Epidermal melanocyte (primary cell): ENCODE measurements at regions not wholly inside any gene's neighbourhood (a gene's known extent, or its start where the extent isn't known, plus 50 kb on each side); places are given as distances from the start of the nearest gene placed in this dataset.
"Not testable (repeated sequence)": the region's sequence is repeated elsewhere in the genome, so short reads cannot be mapped to it uniquely, and the experiment has no call there.

Experiments
- DNase-seq: peaks from one replicate; pipeline ENCODE4 v3.0.0; 2011; ENCODE audit warnings: low spot score; ENCODE audit not compliant: insufficient read length

- not testable (repeated sequence) for DNase-seq
Measured at GRCh38 chr15:20473465-20473864, 68.1 kb downstream of the GOLGA6L6 start.

GRCh38 chr15:20472983-20473382, 68.6 kb downstream of the GOLGA6L6 start:
- DNase-seq, result not testable (repeated sequence)

DNA sequence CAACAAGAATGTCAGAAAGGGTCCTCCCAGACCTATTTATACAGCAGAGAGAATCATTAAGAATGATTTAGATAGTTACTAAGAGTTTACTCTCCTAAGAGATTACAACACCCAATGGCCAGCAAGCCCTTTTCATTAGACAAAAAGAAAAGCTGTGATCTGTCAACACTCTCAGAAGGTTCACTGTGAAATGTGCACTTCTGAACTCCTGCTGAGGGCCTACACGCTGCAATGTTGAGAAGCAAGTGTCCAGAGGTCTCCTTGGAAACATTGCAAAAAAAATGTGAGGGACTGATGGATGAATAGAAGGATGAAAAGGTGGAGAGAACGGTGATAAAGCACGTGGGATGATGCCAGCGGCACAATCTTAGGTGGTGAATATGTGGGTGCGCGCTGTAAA, 70.8 kb downstream of the GOLGA6L6 start:
- not testable (repeated sequence) for DNase-seq

- DNase-seq, result not testable (repeated sequence)
Measured at GRCh38 chr15:20441138-20441537, 100.5 kb downstream of the GOLGA6L6 start.

GRCh38 chr15:20440390-20440789, 101.2 kb downstream of the GOLGA6L6 start:
- not testable (repeated sequence) for DNase-seq

DNA sequence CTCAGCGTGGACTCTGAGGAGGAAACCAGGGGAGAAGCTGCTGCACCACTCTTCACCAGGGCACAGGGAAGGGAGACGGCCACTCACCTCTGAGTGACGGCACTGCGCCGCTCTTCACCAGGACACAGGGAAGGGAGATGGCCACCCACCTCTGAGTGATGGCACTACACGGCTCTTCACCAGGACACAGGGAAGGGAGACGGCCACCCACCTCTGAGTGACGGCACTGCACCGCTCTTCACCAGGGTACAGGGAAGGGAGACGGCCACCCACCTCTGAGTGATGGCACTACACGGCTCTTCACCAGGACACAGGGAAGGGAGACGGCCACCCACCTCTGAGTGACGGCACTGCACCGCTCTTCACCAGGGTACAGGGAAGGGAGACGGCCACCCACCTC, 102.5 kb downstream of the GOLGA6L6 start:
- DNase-seq, result not testable (repeated sequence)

DNA sequence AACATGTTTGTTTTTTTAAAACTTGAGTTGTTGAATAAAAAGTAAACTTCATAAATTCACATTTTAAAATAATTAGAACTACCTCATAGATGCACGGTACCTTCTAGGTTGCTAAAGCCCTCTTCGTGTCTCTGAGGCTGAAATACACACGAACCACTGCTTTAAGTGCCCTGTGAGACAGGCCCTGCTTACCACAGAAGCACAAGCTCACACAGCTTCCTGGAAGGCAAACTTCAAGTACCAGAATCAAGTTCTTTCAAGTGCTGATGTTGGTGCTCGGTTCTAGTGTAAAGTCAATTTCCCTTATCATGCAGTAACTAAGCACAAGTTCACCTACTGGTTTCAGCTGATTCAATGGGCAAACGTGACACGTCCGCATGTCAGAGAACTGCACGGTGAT, 103.3 kb downstream of the GOLGA6L6 start:
- DNase-seq, result not testable (repeated sequence)

- not testable (repeated sequence) for DNase-seq
Measured at GRCh38 chr15:20433468-20433867, 108.1 kb downstream of the GOLGA6L6 start.

DNA sequence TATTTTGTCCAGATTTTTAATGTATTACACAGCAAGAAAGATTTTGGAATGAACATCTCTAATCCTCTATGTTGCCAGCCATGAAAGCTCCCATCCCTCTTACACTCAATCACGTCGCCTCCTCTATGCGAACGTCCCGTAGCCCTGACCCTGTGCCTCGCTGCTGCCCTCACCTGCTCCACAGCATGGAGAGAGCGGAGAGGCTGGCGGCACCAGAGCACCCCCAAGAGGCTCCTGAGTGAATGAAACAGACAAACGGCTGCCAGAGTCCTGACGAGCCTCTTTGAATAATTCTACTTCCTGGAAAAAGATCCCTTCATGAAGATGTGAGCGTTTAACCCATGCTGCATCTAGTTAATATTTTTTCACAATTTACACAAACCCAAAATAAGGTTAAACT, 111.1 kb downstream of the GOLGA6L6 start:
- not testable (repeated sequence) for DNase-seq

DNA sequence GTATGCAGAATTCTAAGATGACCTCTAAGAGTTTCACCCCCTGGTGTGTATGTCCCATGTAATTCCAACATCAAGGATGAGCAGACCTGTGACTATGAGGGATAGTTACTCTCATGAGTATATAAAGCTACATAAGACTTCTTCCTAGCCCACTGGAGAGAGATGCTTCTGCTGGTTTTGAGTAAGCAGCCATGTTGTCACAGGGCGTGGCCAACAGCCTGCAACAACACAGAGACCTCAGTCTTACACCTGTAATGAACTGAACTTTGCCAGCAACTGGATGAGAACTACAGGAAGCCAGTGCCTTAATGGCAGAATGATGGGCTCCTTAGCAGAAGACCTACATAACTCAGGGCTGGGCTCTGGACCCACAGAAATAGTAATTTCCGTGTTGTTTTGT, 120.9 kb downstream of the GOLGA6L6 start:
- DNase-seq, result not testable (repeated sequence)

DNA sequence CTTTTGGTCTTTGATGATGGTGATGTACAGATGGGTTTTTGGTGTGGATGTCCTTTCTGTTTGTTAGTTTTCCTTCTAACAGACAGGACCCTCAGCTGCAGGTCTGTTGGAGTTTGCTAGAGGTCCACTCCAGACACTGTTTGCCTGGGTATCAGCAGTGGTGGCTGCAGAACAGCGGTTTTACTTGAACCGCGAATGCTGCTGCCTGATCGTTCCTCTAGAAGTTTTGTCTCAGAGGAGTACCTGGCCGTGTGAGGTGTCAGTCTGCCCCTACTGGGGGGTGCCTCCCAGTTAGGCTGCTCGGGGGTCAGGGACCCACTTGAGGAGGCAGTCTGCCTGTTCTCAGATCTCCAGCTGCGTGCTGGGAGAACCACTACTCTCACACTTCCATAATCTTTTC, 125.0 kb downstream of the GOLGA6L6 start:
- not testable (repeated sequence) for DNase-seq

DNA sequence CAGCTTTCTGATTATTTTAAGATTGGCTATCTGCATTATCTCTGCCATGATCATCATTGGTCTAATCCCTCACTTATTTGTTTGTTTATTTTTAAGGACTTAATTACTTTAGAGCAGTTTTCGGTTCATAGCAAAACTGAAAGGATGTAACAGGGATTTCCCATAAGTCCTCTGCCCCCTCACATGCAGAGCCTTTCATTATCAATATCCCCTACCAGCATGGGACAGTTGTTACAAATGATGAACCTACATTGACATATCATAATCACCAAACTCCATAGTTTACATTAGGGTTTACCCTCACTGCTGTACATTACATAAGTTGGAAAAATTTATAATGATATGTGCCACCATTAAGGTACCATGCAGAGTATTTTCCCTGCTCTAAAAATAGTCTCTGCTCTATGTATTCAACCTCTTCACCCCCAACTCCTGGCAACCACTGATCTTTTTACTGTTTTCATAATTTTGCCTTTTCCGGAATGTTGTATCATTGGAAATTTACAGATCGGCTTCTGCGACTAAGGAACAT, 131.9 kb downstream of the GOLGA6L6 start:
- not testable (repeated sequence) for DNase-seq

GRCh38 chr15:20409247-20409646, 132.4 kb downstream of the GOLGA6L6 start:
- DNase-seq, result no peak

DNA sequence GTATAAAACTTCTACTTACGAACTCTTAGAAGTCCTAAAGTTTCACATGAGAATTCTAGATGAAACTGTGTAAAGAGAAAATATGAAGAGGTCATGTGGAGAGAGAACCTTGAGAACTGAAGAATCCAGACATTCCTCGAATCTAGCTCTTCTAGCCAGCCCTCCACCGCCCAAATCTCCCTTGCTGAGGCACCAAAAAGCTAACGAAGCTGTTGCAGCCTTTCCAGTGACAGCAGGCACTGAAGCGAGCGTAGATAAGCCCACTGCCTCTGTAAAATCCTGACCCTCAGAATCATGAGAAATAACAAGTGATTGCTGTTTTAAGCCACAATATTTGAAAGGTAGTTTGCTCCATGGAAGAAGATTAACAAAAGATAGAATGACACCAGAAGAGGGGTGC, 134.0 kb downstream of the GOLGA6L6 start:
- DNase-seq, result no peak

DNA sequence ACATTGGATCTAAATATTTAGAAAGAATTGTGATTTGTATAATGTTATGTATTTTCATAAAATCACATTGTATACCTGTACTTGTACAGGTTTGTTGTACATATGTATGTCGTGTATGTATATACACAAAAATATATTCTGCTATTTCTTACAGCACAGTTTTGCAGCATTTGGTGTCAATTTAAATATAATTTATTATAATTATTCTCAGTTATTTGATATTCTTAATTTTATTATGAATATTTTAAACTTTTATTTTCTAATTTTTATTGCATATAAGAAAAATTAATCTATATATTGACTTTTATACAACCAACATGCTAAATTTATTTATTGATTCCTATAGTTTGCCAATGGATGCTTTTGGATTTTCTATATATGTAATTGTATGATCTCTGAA, 137.0 kb downstream of the GOLGA6L6 start:
- not testable (repeated sequence) for DNase-seq

GRCh38 chr15:20402586-20402985, 139.0 kb downstream of the GOLGA6L6 start:
- DNase-seq, result not testable (repeated sequence)

DNA sequence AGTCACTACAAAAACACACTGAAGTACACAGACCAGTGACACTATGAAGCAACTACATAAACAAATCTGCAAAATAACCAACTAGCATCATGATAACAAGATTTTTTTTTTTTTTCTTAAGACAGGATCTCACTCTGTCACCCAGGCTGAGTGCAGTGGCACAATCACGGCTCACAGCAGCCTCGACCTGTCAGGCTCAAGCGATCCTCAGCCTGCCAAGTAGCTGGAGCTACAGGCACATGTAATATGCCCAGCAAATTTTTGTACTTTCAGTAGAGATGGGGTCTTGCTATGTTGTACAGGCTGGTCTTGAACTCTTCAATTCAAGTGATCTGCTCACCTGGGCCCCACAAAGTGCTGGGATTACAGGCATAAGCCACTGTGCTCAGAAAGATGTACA, 140.5 kb downstream of the GOLGA6L6 start:
- DNase-seq, result not testable (repeated sequence)

- not testable (repeated sequence) for DNase-seq
Measured at GRCh38 chr15:20398680-20399079, 142.9 kb downstream of the GOLGA6L6 start.

GRCh38 chr15:20388161-20388560, 153.4 kb downstream of the GOLGA6L6 start:
- DNase-seq, result not testable (repeated sequence)

DNA sequence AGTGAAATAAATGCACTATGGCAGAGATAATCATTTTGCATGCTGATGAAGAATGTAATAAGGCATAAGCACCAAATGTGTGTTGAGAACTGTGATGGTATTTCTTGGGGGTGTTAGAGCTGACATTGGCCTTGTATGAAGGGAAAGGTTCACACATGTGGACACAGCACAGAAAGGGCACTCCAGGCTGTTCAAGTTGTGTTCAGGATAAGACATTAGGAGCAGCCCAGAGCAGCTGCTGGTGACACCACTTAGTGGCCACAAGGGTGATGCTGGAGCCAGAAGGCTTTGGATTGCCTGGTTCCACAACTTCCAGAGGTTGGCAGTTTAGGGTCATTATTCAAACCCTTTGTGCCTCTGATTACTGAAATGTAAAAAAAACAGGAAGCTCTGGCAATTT, 155.4 kb downstream of the GOLGA6L6 start:
- no peak for DNase-seq

- not testable (repeated sequence) for DNase-seq
Measured at GRCh38 chr15:20380199-20380598, 161.4 kb downstream of the GOLGA6L6 start.

- DNase-seq, result no peak
Measured at GRCh38 chr15:20376872-20377271, 164.7 kb downstream of the GOLGA6L6 start.

GRCh38 chr15:20372416-20372815, 169.2 kb downstream of the GOLGA6L6 start:
- DNase-seq, result not testable (repeated sequence)

GRCh38 chr15:20369500-20369899, 172.1 kb downstream of the GOLGA6L6 start:
- no peak for DNase-seq
